Peyer's patch (tissue), 4 donors: ENCODE measurements at regions not wholly inside any gene's neighbourhood (a gene's known extent, or its start where the extent isn't known, plus 50 kb on each side); places are given as distances from the start of the nearest gene placed in this dataset.

ENCODE experiments used
- POLR2A ChIP-seq, 2 donors: fragments of 450-650 bp; IDR thresholded peaks; one replicate each; pipeline ENCODE4 v1.5.1; 2017; ENCODE audit warnings: antibody characterized with exemption in 2 of 2, mild to moderate bottlenecking in 2 of 2, moderate library complexity in 2 of 2
- TF ChIP-seq, protein P1 (sequence below), 6 experiments: fragments of 450-650 bp in 4 of 6; fragments of 200-600 bp in 2 of 6; sonication (generic) in 1 of 6; IDR thresholded peaks; one replicate each; pipeline ENCODE4 v1.5.1; 2017 to 2019; ENCODE audit warnings: antibody characterized with exemption in 6 of 6, mild to moderate bottlenecking in 3 of 6, moderate library complexity in 1 of 6

- TF ChIP-seq, protein P1, sequence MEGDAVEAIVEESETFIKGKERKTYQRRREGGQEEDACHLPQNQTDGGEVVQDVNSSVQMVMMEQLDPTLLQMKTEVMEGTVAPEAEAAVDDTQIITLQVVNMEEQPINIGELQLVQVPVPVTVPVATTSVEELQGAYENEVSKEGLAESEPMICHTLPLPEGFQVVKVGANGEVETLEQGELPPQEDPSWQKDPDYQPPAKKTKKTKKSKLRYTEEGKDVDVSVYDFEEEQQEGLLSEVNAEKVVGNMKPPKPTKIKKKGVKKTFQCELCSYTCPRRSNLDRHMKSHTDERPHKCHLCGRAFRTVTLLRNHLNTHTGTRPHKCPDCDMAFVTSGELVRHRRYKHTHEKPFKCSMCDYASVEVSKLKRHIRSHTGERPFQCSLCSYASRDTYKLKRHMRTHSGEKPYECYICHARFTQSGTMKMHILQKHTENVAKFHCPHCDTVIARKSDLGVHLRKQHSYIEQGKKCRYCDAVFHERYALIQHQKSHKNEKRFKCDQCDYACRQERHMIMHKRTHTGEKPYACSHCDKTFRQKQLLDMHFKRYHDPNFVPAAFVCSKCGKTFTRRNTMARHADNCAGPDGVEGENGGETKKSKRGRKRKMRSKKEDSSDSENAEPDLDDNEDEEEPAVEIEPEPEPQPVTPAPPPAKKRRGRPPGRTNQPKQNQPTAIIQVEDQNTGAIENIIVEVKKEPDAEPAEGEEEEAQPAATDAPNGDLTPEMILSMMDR (IDR thresholded peaks at IDR 0.05): no peak
- TF ChIP-seq POLR2A (IDR thresholded peaks at IDR 0.05): no peak
Observed at GRCh38 chr3:17836092-17836491, 93.7 kb upstream of the TBC1D5 start.
